KMS-11 (cell line): ENCODE measurements at regions not wholly inside any gene's neighbourhood (a gene's known extent, or its start where the extent isn't known, plus 50 kb on each side); places are given as distances from the start of the nearest gene placed in this dataset.

Experiments used
- H2AFZ ChIP-seq: fragments of 200-600 bp; sonication (generic); 2 replicates; pipeline ENCODE4 v1.6.1; 2016; ENCODE audit warnings: antibody characterized with exemption, mixed run types, low read depth
- H3K27ac ChIP-seq: fragments of 200-600 bp; sonication (generic); 2 replicates; pipeline ENCODE4 v1.6.1; 2016; ENCODE audit warnings: mild to moderate bottlenecking, mixed run types
- H3K27me3 ChIP-seq: fragments of 200-600 bp; sonication (generic); 2 replicates; pipeline ENCODE4 v1.6.1; 2017; ENCODE audit warnings: mild to moderate bottlenecking, low read depth, mixed run types, moderate library complexity; ENCODE audit not compliant: insufficient read depth
- H3K36me3 ChIP-seq: fragments of 200-600 bp; sonication (generic); 2 replicates; pipeline ENCODE4 v1.6.1; 2017; ENCODE audit warnings: mild to moderate bottlenecking, mixed run types; ENCODE audit not compliant: insufficient read depth
- H3K4me1 ChIP-seq: fragments of 200-600 bp; sonication (generic); 2 replicates; pipeline ENCODE4 v1.6.1; 2016; ENCODE audit warnings: mild to moderate bottlenecking, low read depth, mixed run types; ENCODE audit not compliant: poor library complexity, severe bottlenecking
- H3K4me2 ChIP-seq: fragments of 200-600 bp; sonication (generic); 2 replicates; pipeline ENCODE4 v1.7.0; 2016; ENCODE audit warnings: mild to moderate bottlenecking, mixed run types
- H3K4me3 ChIP-seq: fragments of 200-600 bp; sonication (generic); IDR thresholded peaks from 2 replicates; pipeline ENCODE4 v1.6.1; 2017; ENCODE audit warnings: low read depth, low read length, mixed read lengths; ENCODE audit not compliant: insufficient read depth
- H3K79me2 ChIP-seq: fragments of 200-600 bp; sonication (generic); 2 replicates; pipeline ENCODE4 v1.6.1; 2016; ENCODE audit warnings: low read depth, mixed run types; ENCODE audit not compliant: insufficient read depth
- H3K9ac ChIP-seq: fragments of 200-600 bp; sonication (generic); 2 replicates; pipeline ENCODE4 v1.6.1; 2016; ENCODE audit warnings: mild to moderate bottlenecking, mixed run types
- H4K20me1 ChIP-seq: fragments of 200-600 bp; sonication (generic); 2 replicates; pipeline ENCODE4 v1.6.1; 2016; ENCODE audit warnings: mild to moderate bottlenecking, mixed run types; ENCODE audit not compliant: insufficient read depth
- TF ChIP-seq, protein P1 (sequence below): fragments of 200-600 bp; sonication (generic); conservative IDR thresholded peaks from 2 replicates; pipeline ENCODE4 v1.6.1; 2017; ENCODE audit warnings: low read depth, mild to moderate bottlenecking, antibody characterized with exemption, low read length, moderate library complexity, mixed read lengths

DNA sequence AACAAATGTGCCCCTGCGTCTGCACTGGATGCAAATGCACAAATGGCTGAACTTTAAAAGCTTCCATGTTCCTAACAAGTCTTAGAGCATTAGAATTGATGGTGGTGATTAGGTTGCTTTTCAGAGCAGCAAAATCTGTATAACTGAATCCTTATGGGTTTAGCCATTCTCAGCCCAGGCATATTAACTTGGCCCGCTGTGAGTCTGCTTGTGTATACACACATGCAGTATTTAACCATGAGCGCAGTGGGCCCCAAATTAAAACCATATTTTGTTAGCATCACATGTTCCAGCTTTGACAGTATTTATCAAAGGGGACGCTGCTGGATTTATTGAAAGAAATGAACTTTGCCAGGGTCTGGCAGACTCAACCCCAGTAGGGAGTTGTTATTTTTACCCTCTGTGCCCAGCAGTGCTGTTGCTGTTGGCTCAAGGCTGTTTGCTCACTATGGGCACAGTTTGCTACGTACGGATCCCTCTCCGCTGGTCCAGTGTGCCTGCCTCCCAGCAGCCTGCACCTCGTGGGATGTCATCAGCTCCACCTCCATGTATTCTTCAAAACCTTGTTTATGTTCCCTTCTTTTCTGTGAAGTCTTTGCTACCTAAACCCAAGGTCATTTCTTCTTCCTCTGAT, 144.7 kb downstream of the QRSL1 start:
- Histone ChIP-seq H2AFZ (no peak overlapping the region), H3K79me2 (no peaks in the 10 kb centered on the region), H3K27me3 (no peaks in the 10 kb centered on the region), H3K4me3 (no peak overlapping the region), H3K36me3 (no peaks in the 10 kb centered on the region), H4K20me1 (no peaks in the 10 kb centered on the region), H3K27ac (no peak overlapping the region), H3K4me2 (no peak overlapping the region), H3K4me1 (no peaks in the 10 kb centered on the region), H3K9ac (no peak overlapping the region)
- TF ChIP-seq, protein P1, sequence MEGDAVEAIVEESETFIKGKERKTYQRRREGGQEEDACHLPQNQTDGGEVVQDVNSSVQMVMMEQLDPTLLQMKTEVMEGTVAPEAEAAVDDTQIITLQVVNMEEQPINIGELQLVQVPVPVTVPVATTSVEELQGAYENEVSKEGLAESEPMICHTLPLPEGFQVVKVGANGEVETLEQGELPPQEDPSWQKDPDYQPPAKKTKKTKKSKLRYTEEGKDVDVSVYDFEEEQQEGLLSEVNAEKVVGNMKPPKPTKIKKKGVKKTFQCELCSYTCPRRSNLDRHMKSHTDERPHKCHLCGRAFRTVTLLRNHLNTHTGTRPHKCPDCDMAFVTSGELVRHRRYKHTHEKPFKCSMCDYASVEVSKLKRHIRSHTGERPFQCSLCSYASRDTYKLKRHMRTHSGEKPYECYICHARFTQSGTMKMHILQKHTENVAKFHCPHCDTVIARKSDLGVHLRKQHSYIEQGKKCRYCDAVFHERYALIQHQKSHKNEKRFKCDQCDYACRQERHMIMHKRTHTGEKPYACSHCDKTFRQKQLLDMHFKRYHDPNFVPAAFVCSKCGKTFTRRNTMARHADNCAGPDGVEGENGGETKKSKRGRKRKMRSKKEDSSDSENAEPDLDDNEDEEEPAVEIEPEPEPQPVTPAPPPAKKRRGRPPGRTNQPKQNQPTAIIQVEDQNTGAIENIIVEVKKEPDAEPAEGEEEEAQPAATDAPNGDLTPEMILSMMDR: no peak

DNA sequence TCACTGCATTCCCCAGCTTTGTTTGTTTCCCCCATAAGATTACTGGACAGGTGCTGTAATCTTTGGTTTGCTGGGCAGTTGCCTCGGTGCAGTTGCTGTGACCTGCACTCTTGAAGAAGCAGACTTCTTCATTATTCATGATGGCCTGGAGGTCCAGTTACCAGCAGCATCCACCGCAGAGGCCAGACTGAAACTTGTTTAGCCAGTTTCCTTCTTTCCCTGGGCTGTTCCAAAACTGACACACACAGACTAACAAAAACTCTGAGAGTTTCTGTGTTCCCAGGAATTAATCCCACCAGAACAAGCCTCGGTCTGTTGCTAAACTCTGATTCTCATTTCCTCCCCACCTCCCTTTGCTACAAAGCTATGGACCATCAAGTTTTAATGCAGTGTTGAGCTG, 144.1 kb downstream of the QRSL1 start:
- H3K4me2 ChIP-seq: no peak overlapping the region
- H3K4me3 ChIP-seq: no peak overlapping the region
- no peaks in the 10 kb centered on the region for H3K4me1 ChIP-seq

DNA sequence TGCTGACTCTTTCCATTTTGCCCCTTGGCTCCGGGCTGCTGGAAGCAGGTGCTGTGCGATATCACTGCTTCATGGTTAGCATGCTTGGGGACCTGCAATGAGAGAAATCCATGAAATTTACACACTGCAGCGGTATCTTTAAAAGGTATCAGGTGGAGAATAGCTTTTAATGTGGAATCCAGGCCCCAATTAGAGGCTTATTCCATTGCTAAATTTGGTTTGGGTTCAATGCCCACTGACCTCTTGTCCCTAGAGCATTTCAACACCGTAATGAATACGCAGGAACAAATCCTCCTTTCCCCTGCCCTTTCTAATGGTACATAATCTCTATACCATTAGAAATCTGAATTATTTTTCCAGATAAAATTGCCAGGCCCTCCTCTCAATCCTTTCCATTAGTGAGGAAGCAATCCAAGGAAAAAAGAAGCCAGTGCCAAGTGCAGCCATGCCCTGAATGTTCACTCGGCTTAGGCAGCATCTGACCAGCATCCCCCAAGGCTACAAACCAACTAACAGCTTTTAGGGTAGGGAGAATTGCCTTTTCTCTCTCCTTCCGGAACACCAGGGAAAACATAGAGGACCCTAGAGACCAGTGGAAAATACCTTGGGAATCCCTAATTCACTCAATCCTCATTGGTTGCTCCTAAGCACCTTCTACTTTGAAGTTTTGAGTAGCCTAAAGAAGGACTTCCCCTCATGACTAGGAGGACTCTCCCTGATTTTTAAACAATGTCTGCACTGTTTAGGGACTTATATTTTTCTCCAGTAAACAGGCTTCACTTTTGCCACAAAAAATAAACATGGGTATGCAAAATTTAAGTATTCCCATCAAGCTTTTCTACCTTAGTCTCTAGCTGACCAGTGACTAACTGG, 143.1 kb downstream of the QRSL1 start:
- Histone ChIP-seq H3K36me3 (no peaks in the 10 kb centered on the region), H3K4me2 (no peak overlapping the region), H3K4me1 (no peaks in the 10 kb centered on the region), H2AFZ (no peak overlapping the region), H3K27me3 (no peaks in the 10 kb centered on the region), H3K9ac (no peak overlapping the region), H4K20me1 (no peaks in the 10 kb centered on the region), H3K79me2 (no peaks in the 10 kb centered on the region), H3K4me3 (no peak overlapping the region), H3K27ac (no peak overlapping the region)
- TF ChIP-seq, protein P1: no peak

More for the DNA sequence above, 144.1 kb downstream of the QRSL1 start:
- Histone ChIP-seq H3K36me3 (no peaks in the 10 kb centered on the region), H4K20me1 (no peaks in the 10 kb centered on the region), H3K27me3 (no peaks in the 10 kb centered on the region), H3K27ac (no peak overlapping the region), H3K79me2 (no peaks in the 10 kb centered on the region), H3K9ac (no peak overlapping the region), H2AFZ (no peak overlapping the region)
- TF ChIP-seq, protein P1: no peak

DNA sequence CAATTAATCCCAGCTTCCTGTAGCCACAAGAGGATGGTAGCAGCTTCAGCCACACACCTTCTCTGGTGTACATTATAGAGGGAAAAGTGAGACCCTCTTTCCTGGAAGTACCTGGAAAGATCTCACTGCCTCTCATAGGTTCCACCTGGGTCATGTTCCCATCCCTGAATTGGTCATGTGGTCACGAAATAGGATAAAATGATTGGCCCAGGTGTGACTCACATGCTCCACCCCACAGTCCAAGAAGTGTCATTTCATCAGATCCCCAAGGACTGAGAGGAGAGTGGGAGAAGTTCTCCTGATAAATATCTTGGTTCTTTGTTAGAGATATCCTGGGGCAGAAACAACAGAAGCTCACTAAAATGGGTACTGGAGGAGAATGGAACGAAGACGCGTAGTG, 142.4 kb downstream of the QRSL1 start:
- no peaks in the 10 kb centered on the region for H3K36me3 ChIP-seq
- no peak overlapping the region for H2AFZ ChIP-seq
- H3K9ac ChIP-seq: no peak overlapping the region
- H3K27me3 ChIP-seq: no peaks in the 10 kb centered on the region
- H3K4me3 ChIP-seq: no peak overlapping the region
- H3K79me2 ChIP-seq: no peaks in the 10 kb centered on the region
- no peak overlapping the region for H3K27ac ChIP-seq
- no peaks in the 10 kb centered on the region for H3K4me1 ChIP-seq
- H3K4me2 ChIP-seq: no peak overlapping the region
- H4K20me1 ChIP-seq: no peaks in the 10 kb centered on the region
- TF ChIP-seq, protein P1: no peak
